Panc1 (cell line): ENCODE measurements at regions not wholly inside any gene's neighbourhood (a gene's known extent, or its start where the extent isn't known, plus 50 kb on each side); places are given as distances from the start of the nearest gene placed in this dataset.

Experiments
- ATAC-seq: fragments of 200-7000 bp; cut with Tn5 transposase; 2 replicates; pipeline ENCODE4 v1.9.1; 2020; ENCODE audit warnings: mild to moderate bottlenecking, moderate library complexity
- BruUV-seq: library from RNA; stranded (reverse); fragments of 400-500 nt; replicated peaks from 2 replicates; lab custom pipeline; 2021; lab: Mats Ljungman, UMichigan
- CTCF ChIA-PET: fragments of 300-600 bp; sonication (Branson Sonifier 250); formaldehyde crosslinking; loops from one replicate; lab custom pipeline; 2022; ENCODE audit warnings: antibody characterized with exemption; lab: Charles Lee
- POLR2A ChIA-PET: fragments of 300-600 bp; sonication (Branson Sonifier 250); formaldehyde crosslinking; loops from one replicate; lab custom pipeline; 2022; ENCODE audit warnings: antibody characterized with exemption; lab: Charles Lee
- DNase-seq: peaks from one replicate; pipeline ENCODE4 v3.0.0-alpha.2; 2010; ENCODE audit warnings: low read depth, low spot score
- H3K27ac ChIP-seq: 2 replicates; pipeline ENCODE4 v1.5.1; 2011; ENCODE audit warnings: mild to moderate bottlenecking, low read length, inconsistent platforms
- H3K27me3 ChIP-seq: fragments of 200-500 bp; sonication (Bioruptor generic); 2 replicates; pipeline ENCODE4 v1.6.0; 2014; ENCODE audit warnings: low read length, inconsistent platforms; ENCODE audit not compliant: control insufficient read depth, insufficient read depth
- H3K36me3 ChIP-seq: fragments of 200-500 bp; sonication (Bioruptor generic); 2 replicates; pipeline ENCODE4 v1.5.1; 2014; ENCODE audit warnings: inconsistent platforms, mild to moderate bottlenecking, low read length, moderate library complexity; ENCODE audit not compliant: control insufficient read depth, insufficient read depth
- H3K4me1 ChIP-seq: 2 replicates; pipeline ENCODE4 v1.5.1; 2011; ENCODE audit warnings: inconsistent platforms, mild to moderate bottlenecking, low read length, moderate library complexity; ENCODE audit not compliant: control insufficient read depth, insufficient read depth
- H3K4me3 ChIP-seq, 2 experiments: 2 replicates each; pipeline ENCODE4 v1.5.1; 2011 to 2012; ENCODE audit warnings: low read depth in 2 of 2, low read length in 2 of 2, mild to moderate bottlenecking in 2 of 2, inconsistent platforms in 1 of 2, moderate library complexity in 1 of 2
- H3K9me3 ChIP-seq: fragments of 200-500 bp; sonication (Bioruptor generic); 2 replicates; pipeline ENCODE4 v1.5.1; 2014; ENCODE audit warnings: low read depth, mild to moderate bottlenecking, inconsistent platforms, low read length, moderate library complexity; ENCODE audit not compliant: control insufficient read depth, insufficient read depth
- CTCF ChIP-seq: fragments of 450-650 bp; IDR thresholded peaks from 2 replicates; pipeline ENCODE4 v1.5.1; 2017; ENCODE audit warnings: mild to moderate bottlenecking
- POLR2AphosphoS5 ChIP-seq: IDR thresholded peaks from 2 replicates; pipeline ENCODE4 v1.6.1; 2012; ENCODE audit warnings: mild to moderate bottlenecking, low read depth, low read length, moderate library complexity
- REST ChIP-seq, 2 experiments: IDR thresholded peaks; 2 replicates each; pipeline ENCODE4 v1.6.1; 2011 to 2012; ENCODE audit warnings: low read depth in 2 of 2, control low read depth in 1 of 2, low read length in 1 of 2, mild to moderate bottlenecking in 1 of 2, moderate library complexity in 1 of 2; ENCODE audit not compliant: insufficient read depth in 1 of 2
- SIN3A ChIP-seq: IDR thresholded peaks from 2 replicates; pipeline ENCODE4 v1.6.1; 2012; ENCODE audit warnings: low read depth, mild to moderate bottlenecking, low read length, moderate library complexity, borderline replicate concordance; ENCODE audit not compliant: insufficient read depth
- TCF7L2 ChIP-seq: IDR thresholded peaks from 2 replicates; pipeline ENCODE4 v1.6.1; 2011; ENCODE audit warnings: mild to moderate bottlenecking, low read depth, low read length, inconsistent platforms
- in situ Hi-C: cut with HindIII; loops from 2 replicates; pipeline ENCODE4 v1.10.0; 2016; ENCODE audit warnings: low sequenced_read_pairs, low pct_unique_long_range_greater_than_20kb
- intact Hi-C: fragments of 100-400 bp; cut with micrococcal nuclease; formaldehyde crosslinking; loops from one replicate; pipeline ENCODE4 v1.10.0; 2022; ENCODE audit not compliant: unreplicated experiment

GRCh38 chr10:128902031-128902710 is 564.9 kb upstream of the MGMT start:
- Histone ChIP-seq H3K9me3 (no peaks in the 10 kb centered on the region), H3K27ac (no peak overlapping the region), H3K36me3 (no peaks in the 10 kb centered on the region), H3K4me1 (no peaks in the 10 kb centered on the region), H3K4me3 (no peak overlapping the region), H3K27me3 (peaks cover 2% of the 10 kb centered on the region; the same call in 1 of the 2 replicates)
- ATAC-seq (no peak), DNase-seq (no peak)
- no peak for TF ChIP-seq SIN3A
- no peak for TF ChIP-seq CTCF
- no peak for TF ChIP-seq REST (IDR thresholded peaks at IDR 0.05; ENCODE audit: insufficient read depth in 1 of 2, low read depth in 2 of 2, low read length in 1 of 2)
- no peak for TF ChIP-seq POLR2AphosphoS5
- no peak for TF ChIP-seq TCF7L2
- ChIA-PET POLR2A (no interaction called here), CTCF (no interaction called here)
- in situ Hi-C loops, result no loop called here
- BruUV-seq, result no TSS peak
- intact Hi-C loops, result no loop called here

GRCh38 chr10:128907155-128907941 is 559.7 kb upstream of the MGMT start:
- no peaks in the 10 kb centered on the region for H3K27me3 ChIP-seq
- H3K4me3 ChIP-seq, result no peak overlapping the region
- no peaks in the 10 kb centered on the region for H3K36me3 ChIP-seq
- CTCF ChIA-PET, result no interaction called here
- H3K27ac ChIP-seq, result no peak overlapping the region
- in situ Hi-C loops, result no loop called here
- no peaks in the 10 kb centered on the region for H3K9me3 ChIP-seq
- no peaks in the 10 kb centered on the region for H3K4me1 ChIP-seq
- ATAC-seq (no peak), DNase-seq (no peak)
- intact Hi-C loops, result no loop called here
- BruUV-seq, result no TSS peak
- POLR2A ChIA-PET, result no interaction called here
- no peak for TF ChIP-seq SIN3A
- no peak for TF ChIP-seq TCF7L2
- TF ChIP-seq REST (IDR thresholded peaks at IDR 0.05; ENCODE audit: insufficient read depth in 1 of 2, low read depth in 2 of 2, low read length in 1 of 2), result no peak
- no peak for TF ChIP-seq POLR2AphosphoS5
- no peak for TF ChIP-seq CTCF
